ENCODE measurements at regions not wholly inside any gene's neighbourhood (a gene's known extent, or its start where the extent isn't known, plus 50 kb on each side); places are given as distances from the start of the nearest gene placed in this dataset.
"Not testable (repeated sequence)": the region's sequence is repeated elsewhere in the genome, so short reads cannot be mapped to it uniquely, and the experiment has no call there.

DNA sequence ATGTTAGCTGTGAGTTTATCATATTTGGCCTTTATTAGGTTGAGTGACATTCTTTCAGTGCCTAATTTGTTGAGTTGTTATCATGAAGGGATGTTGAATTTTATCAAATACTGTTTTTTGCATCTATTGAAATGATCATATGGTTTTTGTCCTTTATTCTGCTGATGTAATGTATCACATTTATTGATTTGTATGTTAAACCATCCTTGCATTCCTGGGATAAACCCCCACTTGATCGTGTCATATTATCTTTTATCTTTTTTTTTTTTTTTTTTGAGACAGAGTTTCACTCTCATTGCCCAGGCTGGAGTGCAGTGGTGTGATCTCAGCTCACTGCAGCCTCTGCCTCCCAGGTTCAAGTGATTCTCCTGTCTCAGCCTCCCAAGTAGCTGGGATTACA is 51.9 kb upstream of the MFGE8 start:
- DNase-seq (ENCODE audit: low spot score) = not testable (repeated sequence)

DNA sequence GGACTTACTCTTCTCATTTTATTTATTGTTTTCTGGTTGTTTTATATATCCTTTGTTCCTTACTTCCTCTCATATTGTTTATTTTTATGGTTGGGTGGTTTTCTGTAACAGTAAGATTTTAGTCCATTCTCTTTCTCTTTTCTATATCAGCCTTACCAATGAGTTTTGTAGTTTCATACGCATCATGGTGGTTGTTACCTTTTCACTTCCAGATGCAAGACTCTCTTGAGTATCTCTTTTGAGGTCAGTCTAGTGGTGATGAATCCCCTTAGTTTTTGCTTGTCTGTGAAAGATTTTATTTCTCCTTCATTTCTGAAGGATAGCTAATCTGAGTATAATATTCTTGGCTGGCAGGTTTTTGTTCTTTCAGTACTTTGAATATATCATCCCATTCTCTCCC is 57.1 kb upstream of the MFGE8 start:
- no peak for DNase-seq (ENCODE audit: low spot score)

DNA sequence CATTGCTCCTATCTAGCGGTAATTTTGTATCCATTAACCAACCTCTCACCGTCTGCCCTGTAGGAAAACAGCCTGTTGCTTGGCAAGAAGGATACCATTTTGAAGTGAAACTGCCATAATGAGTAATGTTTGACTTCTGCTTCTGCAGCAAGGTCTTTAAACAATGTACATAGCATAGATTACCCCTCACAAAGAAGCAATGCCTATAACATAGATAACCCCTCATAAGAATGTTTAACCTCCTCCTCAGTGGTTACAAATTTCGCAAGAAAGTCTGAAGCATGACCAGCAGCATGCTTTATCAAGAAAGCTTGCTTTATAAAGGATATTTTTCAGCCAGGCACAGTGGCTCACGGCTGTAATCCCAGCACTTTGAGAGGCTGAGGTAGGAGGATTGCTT is 61.2 kb upstream of the MFGE8 start:
- DNase-seq (ENCODE audit: low spot score) = no peak

DNA sequence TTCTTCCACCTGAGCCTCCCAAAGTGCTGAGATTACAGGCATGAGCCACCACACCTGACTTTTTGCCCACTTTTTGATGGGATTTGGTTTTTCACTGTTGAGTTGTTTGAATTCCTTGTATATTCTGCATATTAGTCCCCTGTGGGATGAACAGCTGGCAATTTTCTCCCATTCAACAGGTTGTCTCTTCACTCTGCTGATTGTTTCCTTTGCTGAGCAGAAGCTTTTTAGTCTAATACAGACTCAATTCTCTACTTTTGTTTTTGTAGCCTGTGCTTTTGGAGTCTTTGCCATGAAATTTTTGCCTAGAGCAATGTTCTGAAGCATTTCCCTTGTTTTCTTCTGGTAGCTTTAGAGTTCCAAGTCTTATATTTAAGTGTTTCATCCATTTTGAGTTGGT is 62.7 kb upstream of the MFGE8 start:
- DNase-seq (ENCODE audit: low spot score) = no peak

DNA sequence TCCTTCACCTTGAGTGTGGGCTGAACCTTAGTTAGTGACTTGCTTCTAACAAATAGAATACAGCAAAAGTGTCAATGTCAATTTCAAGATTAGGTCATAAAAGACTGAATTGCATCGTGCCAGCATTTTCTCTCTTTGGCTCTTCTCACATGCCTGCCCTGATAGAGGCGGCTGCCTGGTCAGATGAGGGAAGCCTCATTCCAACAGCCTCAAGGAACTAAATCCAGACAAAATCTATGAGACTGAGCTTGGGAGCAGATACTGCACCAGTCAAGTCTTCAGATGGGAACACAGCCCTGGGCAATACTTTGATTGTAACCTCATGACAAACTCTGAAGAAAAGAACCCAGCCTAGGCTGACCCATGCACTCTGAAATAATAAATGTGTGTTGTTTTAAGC is 63.5 kb upstream of the MFGE8 start:
- DNase-seq (ENCODE audit: low spot score) = no peak

DNA sequence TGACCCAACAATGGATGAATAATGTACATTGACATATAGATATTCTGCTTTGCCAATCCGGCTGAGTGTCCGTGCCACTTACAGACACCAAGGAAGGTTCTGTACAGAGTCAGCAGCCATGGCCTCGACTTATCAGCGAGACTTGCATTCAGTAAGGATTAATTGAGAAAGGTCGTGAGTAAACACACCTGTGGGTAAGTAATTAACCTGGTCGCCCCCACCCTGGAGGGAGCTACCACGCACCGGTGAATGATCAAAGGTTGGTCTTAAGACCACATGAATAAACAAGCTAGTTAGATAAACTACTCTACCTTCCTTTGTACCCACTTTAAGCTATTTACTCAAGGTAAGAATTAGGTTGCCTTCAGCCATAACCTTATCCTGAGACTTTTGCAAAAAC is 66.5 kb upstream of the MFGE8 start:
- no peak for DNase-seq (ENCODE audit: low spot score)

DNA sequence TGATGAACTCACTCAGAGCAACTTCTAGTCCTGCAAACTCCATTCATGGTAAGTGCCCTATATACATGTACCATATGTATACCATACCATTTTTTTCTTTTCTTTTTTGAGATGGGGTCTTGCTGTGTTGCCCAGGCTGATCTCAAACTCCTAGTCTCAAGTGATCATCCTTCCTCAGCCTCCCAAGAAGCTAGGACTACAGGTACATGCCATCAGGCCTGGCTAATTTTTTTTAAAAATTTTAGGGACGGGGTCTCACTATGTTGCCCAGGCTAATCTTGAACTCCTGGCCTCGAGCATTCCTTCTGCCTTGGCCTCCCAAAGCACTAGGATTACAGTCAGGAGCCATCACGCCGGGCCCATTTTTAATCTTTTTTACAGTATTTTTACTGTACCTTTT is 67.3 kb upstream of the MFGE8 start:
- DNase-seq (ENCODE audit: low spot score) = no peak

DNA sequence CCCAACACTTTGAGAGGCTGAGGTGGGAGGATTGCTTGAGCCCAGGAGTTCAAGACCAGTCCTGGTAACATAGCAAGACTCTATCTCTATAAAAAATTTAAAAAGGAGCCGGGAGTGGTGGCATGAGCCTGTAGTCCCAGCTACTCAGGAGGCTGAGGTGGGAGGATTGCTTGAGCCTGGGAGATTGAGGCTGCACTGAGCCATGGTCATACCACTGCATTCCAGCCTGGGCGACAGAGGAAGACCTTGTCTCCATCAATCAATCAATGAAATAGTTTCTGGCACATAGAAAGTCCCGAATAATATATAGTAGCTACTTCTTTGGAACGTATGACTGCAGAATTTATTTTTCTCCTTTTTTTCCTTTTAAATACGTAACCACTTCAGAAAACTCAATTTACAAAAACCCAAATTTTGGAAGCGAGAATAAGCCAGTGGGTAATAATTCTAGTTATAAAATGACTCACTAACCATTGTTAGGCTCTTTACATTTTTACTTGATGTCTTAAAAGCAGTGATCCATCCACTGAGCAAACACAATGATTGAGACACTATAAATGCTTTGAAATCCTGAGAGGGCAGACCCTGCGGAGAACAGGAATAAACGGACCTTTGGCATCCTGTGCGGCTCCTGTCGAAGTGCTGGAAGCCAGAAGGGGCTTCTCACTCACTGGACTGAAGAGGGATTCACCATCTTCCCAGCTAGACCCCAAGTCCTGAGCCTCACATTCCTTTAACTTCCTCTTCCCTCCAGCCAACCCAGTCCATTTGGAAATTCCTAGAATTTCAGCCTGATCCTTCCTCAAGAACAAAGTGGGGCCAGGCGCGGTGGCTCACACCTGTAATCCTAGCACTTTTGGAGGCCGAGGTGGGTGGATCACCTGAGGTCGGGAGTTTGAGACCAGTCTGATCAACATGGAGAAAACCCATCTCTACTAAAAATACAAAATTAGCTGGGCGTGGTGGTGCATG is 68.4 kb upstream of the MFGE8 start:
- DNase-seq (ENCODE audit: low spot score) = no peak

DNA sequence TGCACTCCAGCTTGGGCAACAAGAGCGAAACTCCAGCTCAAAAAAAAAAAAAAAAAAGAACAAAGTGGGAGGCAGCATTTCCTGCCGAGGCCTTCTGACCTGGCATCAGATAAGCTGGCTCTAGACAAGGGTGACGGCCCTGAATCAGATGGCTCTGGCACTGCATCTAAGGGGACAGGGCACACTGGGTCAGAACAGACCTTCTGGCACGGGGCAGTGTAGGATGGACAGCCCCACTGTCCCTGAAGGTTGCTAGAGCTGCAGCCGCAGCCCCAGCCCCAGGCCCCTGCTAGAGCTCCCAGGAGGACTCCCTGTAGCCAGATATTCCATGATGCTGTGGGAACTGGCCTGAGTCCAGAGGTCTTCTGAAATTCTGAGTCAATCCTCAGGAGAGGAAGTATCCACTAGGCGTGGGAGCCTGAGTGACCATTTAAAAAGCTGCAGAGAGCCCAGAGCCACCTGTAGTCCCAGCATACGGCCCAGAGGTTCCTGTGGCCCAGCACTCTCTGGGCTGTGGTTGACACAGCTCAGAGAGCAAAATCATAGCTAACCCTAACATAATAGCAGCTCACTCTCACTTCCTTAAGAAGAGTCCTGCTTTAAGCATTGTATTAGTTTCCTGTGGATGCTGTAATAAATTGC is 69.2 kb upstream of the MFGE8 start:
- no peak for DNase-seq (ENCODE audit: low spot score)

DNA sequence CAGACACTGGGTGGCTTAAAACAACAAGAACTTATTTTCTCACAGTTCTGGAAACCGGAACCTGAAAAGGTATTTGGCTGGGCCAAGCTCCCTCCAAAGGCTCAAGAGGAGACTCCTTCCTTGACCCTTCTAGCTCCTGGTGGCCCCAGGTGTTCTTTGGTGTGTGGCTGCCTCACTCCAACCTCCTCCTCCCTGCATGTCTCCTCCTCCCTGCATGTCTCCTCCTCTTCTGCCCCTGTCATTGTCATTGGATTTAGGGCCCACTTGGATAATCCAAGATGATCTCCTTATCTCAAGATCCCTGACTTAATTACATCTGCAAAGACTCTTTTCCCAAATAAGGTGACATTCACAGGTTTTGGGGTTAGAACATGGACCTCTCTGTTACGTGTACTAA is 69.8 kb upstream of the MFGE8 start:
- no peak for DNase-seq (ENCODE audit: low spot score)

DNA sequence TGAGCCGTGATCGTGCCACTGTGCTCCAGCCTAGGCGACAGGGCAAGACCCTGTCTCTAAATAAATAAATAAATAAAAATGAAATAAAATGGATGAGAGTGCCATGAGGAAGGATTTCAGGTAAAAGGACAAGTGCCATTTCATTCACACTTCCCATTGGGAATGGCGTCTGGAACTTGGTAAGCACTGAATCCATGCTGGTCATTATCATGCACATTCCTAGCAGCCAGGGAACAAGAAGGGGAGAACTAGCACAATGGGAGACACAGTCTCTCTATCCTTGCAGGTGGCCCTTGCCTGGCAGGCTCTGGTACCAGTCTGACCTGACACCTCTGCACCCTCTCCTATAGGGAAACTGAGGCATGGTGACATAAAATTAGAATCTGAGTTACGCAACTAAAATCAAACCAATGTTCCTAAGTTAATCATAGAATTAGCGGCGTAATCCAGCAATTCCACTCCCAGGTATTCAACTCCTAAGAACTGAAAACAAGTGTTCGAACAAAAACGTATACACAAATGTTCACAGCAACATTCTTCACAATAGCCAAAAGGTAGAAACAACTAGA is 70.8 kb upstream of the MFGE8 start:
- DNase-seq (ENCODE audit: low spot score) = no peak

DNA sequence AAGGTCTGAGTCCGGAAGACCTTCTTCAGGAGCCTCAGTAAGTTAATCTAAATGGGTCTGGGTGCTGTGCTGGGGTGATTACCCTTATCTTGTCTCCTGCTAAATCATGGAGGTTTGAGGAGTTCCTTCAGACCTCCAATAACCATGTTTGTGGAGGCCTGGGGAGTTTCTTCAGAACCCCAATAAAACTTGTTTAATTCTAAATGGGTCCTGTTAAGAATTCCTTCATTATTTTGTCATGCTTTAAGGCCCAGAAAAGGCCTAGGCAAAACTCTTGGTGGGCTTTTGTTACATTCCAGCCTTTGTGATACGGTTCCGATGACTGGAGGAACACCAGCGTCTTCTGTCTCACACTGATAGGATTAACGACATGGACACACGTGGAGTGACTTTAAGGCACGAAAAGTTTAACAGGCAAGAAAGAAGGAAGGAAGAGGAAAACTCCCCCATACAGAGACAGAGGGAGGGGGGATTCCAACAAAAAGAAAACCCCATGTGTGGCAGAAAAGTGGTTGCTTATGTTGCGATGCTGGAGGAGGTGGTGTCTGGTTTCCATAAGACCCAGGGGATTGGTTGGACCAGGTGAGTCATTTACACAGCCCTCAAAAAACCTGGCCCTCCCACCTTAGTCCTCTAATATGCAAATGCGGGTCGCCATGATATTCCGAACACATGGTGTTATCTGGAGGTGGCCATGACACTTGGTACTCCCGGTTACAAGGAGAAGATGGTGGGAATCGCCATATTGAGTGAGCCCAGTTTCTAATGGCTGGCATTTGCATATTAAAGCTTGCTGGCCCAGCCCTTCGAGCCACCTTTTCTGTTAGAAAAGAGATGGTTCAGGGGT is 72.6 kb upstream of the MFGE8 start:
- DNase-seq (ENCODE audit: low spot score) = no peak

DNA sequence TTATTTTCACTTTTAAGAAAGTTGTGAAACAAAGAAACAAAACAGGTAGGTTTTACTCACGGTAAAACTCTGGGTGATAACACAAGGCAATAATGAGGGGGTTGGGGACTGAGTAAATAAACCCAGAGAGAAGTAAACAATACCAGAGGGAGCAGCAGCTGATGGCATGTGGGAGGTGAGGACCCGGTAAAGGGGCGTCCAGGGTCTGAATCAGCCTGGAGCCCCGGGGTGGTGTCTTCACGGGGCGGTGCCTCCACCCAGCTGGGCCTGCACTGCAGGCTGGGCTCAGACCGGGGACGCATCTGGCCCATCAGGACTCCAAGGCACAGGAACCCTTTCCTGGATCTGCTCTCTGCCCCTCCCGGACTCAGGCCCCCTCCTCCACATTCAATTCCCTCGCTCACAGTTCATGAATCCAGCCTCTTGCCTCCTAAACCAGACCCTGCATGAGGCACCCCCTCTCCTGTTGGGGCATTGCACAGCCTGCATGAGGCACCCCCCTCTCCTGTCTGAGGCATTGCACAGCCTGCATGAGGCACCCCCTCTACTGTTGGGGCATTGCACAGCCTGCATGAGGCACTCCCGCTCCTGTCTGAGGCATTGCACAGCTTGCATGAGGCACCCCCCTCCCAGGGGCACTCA is 73.9 kb upstream of the MFGE8 start:
- peak; percentile 43 for DNase-seq (ENCODE audit: low spot score)

DNA sequence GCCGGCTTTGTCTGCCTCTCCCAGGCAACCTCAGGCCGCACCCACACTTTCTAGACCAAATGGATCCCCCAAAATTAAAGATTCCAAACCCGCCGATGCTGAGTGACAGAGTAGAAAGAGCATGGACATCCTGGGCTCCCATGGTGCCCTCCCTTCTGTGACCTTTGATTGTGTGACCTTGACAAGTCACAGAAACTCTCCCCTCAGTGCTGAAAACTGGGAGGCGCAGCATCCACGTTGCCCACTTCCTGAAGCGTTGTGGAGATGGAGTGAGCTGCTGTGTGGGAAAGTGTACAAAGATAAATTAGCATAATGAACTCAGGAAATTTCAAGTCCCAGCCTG is 74.4 kb upstream of the MFGE8 start:
- DNase-seq (ENCODE audit: low spot score) = no peak

DNA sequence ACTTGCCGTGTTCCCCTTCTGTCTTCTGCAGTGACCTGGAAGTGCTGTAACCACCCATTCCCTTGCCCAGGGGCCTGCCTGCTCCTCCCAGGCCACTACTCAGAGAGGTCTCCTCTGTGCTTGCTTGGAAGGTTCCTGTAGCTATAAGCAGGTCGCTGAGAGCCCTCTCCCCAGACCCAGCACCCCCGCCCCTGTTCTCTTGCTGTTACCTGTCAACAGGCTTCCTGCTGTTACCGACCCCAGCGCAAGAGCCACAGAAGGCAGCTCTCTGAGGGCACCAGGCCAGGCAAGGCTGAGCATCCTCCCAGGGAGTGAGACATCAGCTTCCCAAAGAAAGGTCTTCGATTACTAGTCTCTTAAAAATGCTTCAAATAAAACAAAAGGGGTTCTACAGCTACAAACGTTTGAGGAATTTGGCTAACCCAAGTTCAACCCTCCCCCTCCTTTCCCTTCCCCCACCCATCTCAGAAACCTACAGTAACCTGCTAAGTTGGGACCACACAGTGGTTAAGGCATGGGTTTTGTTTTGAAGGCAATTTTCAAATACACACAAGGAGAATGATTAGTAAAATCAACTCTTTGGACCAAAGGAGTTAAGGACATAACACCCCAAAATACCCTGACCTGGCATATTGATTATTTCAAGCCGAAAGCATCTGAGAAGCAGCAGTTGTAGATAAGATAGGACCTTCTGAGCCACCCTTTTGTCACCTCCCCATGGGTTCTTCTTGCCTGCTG is 74.9 kb upstream of the MFGE8 start:
- DNase-seq (ENCODE audit: low spot score) = no peak

DNA sequence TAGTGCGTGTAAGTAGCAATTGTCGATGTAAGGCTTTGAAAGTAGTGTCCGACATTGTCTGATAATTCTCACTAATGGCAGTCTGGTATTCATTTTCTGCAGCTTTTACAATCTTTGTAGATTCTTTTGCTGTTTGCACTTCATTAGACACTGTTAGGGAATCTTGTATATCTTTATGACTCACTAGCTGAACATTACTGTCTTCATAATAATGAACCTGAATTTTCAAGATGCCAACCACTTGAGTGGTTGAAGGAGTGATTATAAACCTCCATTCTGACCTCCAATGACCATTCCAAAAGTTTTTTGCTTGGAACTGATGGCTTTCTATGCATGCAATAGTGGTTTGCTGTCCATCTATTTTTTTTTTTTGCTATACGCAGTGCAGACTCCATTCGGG is 76.4 kb upstream of the MFGE8 start:
- no peak for DNase-seq (ENCODE audit: low spot score)

DNA sequence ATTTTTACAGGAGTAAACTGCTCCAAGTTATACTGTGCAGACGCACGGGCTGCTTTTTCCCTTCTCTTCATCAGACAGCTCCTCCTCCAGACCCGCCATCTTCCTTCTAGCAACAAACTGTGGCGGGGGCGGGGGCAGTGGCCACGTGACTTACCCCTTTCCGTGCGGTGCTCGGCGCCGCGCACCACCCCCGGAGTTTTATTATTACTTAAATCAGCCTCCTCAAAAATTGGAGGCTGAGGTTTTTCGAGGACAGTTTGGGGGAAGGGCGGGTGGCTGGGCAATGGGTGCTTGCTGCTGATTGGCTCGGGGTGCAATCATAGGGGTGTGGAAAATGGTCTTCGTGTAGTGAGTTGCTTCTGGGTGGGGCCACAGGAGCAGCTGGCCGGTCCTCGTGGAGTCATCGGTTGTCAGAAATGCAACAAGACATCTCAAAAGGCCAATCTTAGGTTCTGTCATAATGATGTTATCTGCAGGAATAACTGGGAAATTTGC is 77.1 kb upstream of the MFGE8 start:
- DNase-seq (ENCODE audit: low spot score) = no peak

DNA sequence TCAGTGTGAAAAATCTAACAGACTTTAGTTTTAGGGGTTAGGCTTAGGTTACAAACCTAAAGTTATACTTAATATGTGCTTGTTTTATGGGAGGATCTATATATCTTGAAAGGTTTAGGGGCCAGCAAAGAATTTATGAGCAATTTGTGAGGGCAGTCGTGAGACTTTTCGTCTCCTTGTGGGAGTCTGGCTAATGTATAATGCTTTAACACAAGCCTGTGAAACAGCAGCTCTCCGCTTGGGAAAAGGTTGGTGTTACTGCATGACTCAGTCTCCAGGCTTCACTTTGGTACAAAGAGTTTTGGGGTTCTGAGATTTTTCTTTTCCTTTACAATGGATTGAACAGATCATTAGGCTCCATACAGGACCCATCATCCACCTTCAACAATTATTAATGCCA is 79.0 kb upstream of the MFGE8 start:
- DNase-seq (ENCODE audit: low spot score) = no peak

DNA sequence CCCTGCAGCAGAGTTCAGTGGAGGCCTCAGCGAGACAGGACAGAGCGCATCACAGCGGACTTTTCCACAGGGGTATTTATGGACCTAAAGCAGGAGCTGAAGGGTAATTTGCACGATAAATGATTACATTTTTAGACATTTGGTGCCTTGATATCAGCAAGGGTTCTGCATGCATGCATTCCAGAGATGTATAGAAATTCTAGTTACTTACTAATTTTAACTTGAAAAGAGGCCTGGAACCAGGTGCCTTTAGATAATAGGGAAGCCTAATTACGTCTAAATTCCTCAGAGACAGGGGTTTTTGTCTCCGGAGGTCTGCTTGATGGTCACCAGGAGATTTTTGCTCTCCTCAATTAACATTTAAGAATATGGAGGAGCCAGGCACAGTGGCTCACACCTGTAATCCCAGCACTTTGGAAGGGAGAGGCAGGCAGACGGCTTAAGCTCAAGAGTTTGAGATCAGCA is 79.8 kb upstream of the MFGE8 start:
- DNase-seq (ENCODE audit: low spot score) = no peak

DNA sequence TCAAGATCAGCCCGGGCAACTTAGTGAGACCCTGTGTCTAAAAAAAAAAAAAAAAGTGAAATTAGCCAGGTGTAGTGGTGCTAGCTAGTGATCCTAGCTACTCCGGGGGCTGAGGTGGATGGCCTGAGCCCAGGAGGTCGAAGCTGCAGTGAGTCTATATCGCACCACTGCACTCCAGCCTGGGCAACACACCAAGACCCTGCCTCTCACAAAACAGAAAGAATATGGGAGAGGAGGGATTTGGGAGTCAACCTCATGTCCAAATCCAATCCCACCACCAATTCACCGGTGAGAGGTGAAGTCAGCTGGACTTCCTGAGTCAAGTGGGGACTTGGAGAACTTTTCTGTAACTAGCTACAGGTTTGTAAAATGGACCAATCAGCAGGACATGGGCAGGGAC is 80.5 kb upstream of the MFGE8 start:
- no peak for DNase-seq (ENCODE audit: low spot score)

DNA sequence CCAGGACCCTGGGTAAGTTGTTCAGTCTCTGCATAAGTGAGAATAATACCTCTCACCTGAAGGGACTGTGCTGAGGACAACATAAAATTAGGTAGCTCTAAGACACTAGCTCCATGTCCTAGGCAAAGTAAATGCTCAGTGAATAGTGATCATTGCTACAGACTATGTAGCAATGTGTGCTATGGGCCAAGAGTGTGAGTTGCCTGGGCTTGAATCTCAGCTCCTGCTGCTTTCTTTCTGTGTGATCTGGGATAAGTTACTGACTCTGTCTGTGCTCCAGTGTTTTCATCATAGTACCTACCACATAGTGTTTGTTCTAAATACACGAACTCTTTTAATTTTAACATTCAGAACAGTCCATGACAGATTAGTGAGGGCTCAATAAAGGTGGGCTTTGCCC is 81.1 kb upstream of the MFGE8 start:
- no peak for DNase-seq (ENCODE audit: low spot score)

Measured in HuH-7 (cell line).